ENCODE measurements at regions not wholly inside any gene's neighbourhood (a gene's known extent, or its start where the extent isn't known, plus 50 kb on each side); places are given as distances from the start of the nearest gene placed in this dataset.

- H3K4me1 ChIP-seq (replicated peaks): no peaks in the 10 kb centered on the region
- H3K36me3 ChIP-seq: no peaks in the 10 kb centered on the region
- H3K27ac ChIP-seq: no peak overlapping the region
- H3K27me3 ChIP-seq (replicated peaks): no peaks in the 10 kb centered on the region
- DNase-seq (ENCODE audit: low read depth in 1 of 2, low spot score in 2 of 2): no peak
- no peak overlapping the region for H3K4me3 ChIP-seq
- H3K9me3 ChIP-seq (replicated peaks): no peaks in the 10 kb centered on the region
These were observed 74.9 kb upstream of the NEUROD1 start for GRCh38 chr2:181755181-181755580.

- Histone ChIP-seq H3K4me3 (no peak overlapping the region), H3K36me3 (no peaks in the 10 kb centered on the region), H3K9me3 (replicated peaks) (no peaks in the 10 kb centered on the region), H3K27me3 (replicated peaks) (no peaks in the 10 kb centered on the region), H3K4me1 (replicated peaks) (no peaks in the 10 kb centered on the region), H3K27ac (no peak overlapping the region)
- DNase-seq (ENCODE audit: low read depth in 1 of 2, low spot score in 2 of 2): no peak
These were observed 80.2 kb upstream of the NEUROD1 start for GRCh38 chr2:181760521-181760920.

- H3K27me3 ChIP-seq (replicated peaks): no peaks in the 10 kb centered on the region
- H3K4me3 ChIP-seq: no peak overlapping the region
- no peaks in the 10 kb centered on the region for H3K9me3 ChIP-seq (replicated peaks)
- no peak overlapping the region for H3K27ac ChIP-seq
- no peaks in the 10 kb centered on the region for H3K36me3 ChIP-seq
- no peak for DNase-seq (ENCODE audit: low read depth in 1 of 2, low spot score in 2 of 2)
- no peaks in the 10 kb centered on the region for H3K4me1 ChIP-seq (replicated peaks)
These were observed 80.9 kb upstream of the NEUROD1 start for GRCh38 chr2:181761175-181761574.

GRCh38 chr2:181762000-181762399 lies 81.7 kb upstream of the NEUROD1 start:
- no peaks in the 10 kb centered on the region for H3K9me3 ChIP-seq (replicated peaks)
- DNase-seq (ENCODE audit: low read depth in 1 of 2, low spot score in 2 of 2): no peak
- H3K4me3 ChIP-seq: no peak overlapping the region
- H3K27ac ChIP-seq: no peak overlapping the region
- H3K36me3 ChIP-seq: no peaks in the 10 kb centered on the region
- no peaks in the 10 kb centered on the region for H3K27me3 ChIP-seq (replicated peaks)
- H3K4me1 ChIP-seq (replicated peaks): no peaks in the 10 kb centered on the region

GRCh38 chr2:181762848-181763247 lies 82.5 kb upstream of the NEUROD1 start:
- H3K27me3 ChIP-seq (replicated peaks): no peaks in the 10 kb centered on the region
- no peak overlapping the region for H3K4me3 ChIP-seq
- DNase-seq (ENCODE audit: low read depth in 1 of 2, low spot score in 2 of 2): no peak
- no peaks in the 10 kb centered on the region for H3K36me3 ChIP-seq
- no peaks in the 10 kb centered on the region for H3K9me3 ChIP-seq (replicated peaks)
- no peaks in the 10 kb centered on the region for H3K4me1 ChIP-seq (replicated peaks)
- H3K27ac ChIP-seq: no peak overlapping the region

- H3K4me3 ChIP-seq: no peak overlapping the region
- no peaks in the 10 kb centered on the region for H3K36me3 ChIP-seq
- no peaks in the 10 kb centered on the region for H3K27me3 ChIP-seq (replicated peaks)
- no peak overlapping the region for H3K27ac ChIP-seq
- no peak for DNase-seq (ENCODE audit: low read depth in 1 of 2, low spot score in 2 of 2)
- no peaks in the 10 kb centered on the region for H3K4me1 ChIP-seq (replicated peaks)
- H3K9me3 ChIP-seq (replicated peaks): no peaks in the 10 kb centered on the region
These were observed 83.1 kb upstream of the NEUROD1 start for GRCh38 chr2:181763423-181763822.

- Histone ChIP-seq H3K4me3 (no peak overlapping the region), H3K4me1 (replicated peaks) (no peaks in the 10 kb centered on the region), H3K36me3 (no peaks in the 10 kb centered on the region), H3K27me3 (replicated peaks) (no peaks in the 10 kb centered on the region), H3K27ac (no peak overlapping the region), H3K9me3 (replicated peaks) (no peaks in the 10 kb centered on the region)
- no peak for DNase-seq (ENCODE audit: low read depth in 1 of 2, low spot score in 2 of 2)
These were observed 84.0 kb upstream of the NEUROD1 start for GRCh38 chr2:181764095-181764963.

- Histone ChIP-seq H3K4me1 (replicated peaks) (no peaks in the 10 kb centered on the region), H3K27me3 (replicated peaks) (no peaks in the 10 kb centered on the region), H3K36me3 (no peaks in the 10 kb centered on the region), H3K4me3 (no peak overlapping the region), H3K9me3 (replicated peaks) (no peaks in the 10 kb centered on the region), H3K27ac (no peak overlapping the region)
- DNase-seq (ENCODE audit: low read depth in 1 of 2, low spot score in 2 of 2): no peak
These were observed 85.8 kb upstream of the NEUROD1 start for GRCh38 chr2:181766129-181766528.

- Histone ChIP-seq H3K9me3 (replicated peaks) (no peaks in the 10 kb centered on the region), H3K4me1 (replicated peaks) (peaks cover 8% of the 10 kb centered on the region), H3K27me3 (replicated peaks) (no peaks in the 10 kb centered on the region), H3K4me3 (no peak overlapping the region), H3K27ac (no peak overlapping the region), H3K36me3 (no peaks in the 10 kb centered on the region)
- no peak for DNase-seq (ENCODE audit: low read depth in 1 of 2, low spot score in 2 of 2)
These were observed 89.8 kb upstream of the NEUROD1 start for GRCh38 chr2:181770150-181770549.

- no peaks in the 10 kb centered on the region for H3K36me3 ChIP-seq
- no peak overlapping the region for H3K27ac ChIP-seq
- H3K27me3 ChIP-seq (replicated peaks): no peaks in the 10 kb centered on the region
- DNase-seq (ENCODE audit: low read depth in 1 of 2, low spot score in 2 of 2): no peak
- H3K4me3 ChIP-seq: no peak overlapping the region
- H3K4me1 ChIP-seq (replicated peaks): peaks cover 8% of the 10 kb centered on the region
- no peaks in the 10 kb centered on the region for H3K9me3 ChIP-seq (replicated peaks)
These were observed 91.0 kb upstream of the NEUROD1 start for GRCh38 chr2:181771356-181771755.

GRCh38 chr2:181772334-181772733 lies 92.0 kb upstream of the NEUROD1 start:
- H3K27me3 ChIP-seq (replicated peaks): no peaks in the 10 kb centered on the region
- no peak overlapping the region for H3K27ac ChIP-seq
- H3K9me3 ChIP-seq (replicated peaks): no peaks in the 10 kb centered on the region
- no peaks in the 10 kb centered on the region for H3K36me3 ChIP-seq
- peaks cover 8% of the 10 kb centered on the region for H3K4me1 ChIP-seq (replicated peaks)
- no peak overlapping the region for H3K4me3 ChIP-seq
- DNase-seq (ENCODE audit: low read depth in 1 of 2, low spot score in 2 of 2): no peak

- Histone ChIP-seq H3K4me1 (replicated peaks) (peaks cover 8% of the 10 kb centered on the region), H3K9me3 (replicated peaks) (no peaks in the 10 kb centered on the region), H3K4me3 (no peak overlapping the region), H3K27me3 (replicated peaks) (no peaks in the 10 kb centered on the region), H3K36me3 (no peaks in the 10 kb centered on the region), H3K27ac (no peak overlapping the region)
- DNase-seq (ENCODE audit: low read depth in 1 of 2, low spot score in 2 of 2): no peak
These were observed 92.5 kb upstream of the NEUROD1 start for GRCh38 chr2:181772777-181773176.

GRCh38 chr2:181774685-181775084 lies 94.4 kb upstream of the NEUROD1 start:
- H3K9me3 ChIP-seq (replicated peaks): no peaks in the 10 kb centered on the region
- no peaks in the 10 kb centered on the region for H3K27me3 ChIP-seq (replicated peaks)
- peaks cover 23% of the 10 kb centered on the region for H3K4me1 ChIP-seq (replicated peaks)
- no peak overlapping the region for H3K4me3 ChIP-seq
- no peaks in the 10 kb centered on the region for H3K36me3 ChIP-seq
- H3K27ac ChIP-seq: 0 out of 2 replicates have a peak overlapping the region, but pooled peaks have one; percentile 6
- no peak for DNase-seq (ENCODE audit: low read depth in 1 of 2, low spot score in 2 of 2)

GRCh38 chr2:181776336-181776735 lies 96.0 kb upstream of the NEUROD1 start:
- Histone ChIP-seq H3K9me3 (replicated peaks) (no peaks in the 10 kb centered on the region), H3K27me3 (replicated peaks) (no peaks in the 10 kb centered on the region), H3K4me1 (replicated peaks) (peaks cover 39% of the 10 kb centered on the region), H3K36me3 (no peaks in the 10 kb centered on the region), H3K27ac (no peak overlapping the region), H3K4me3 (no peak overlapping the region)
- DNase-seq (ENCODE audit: low read depth in 1 of 2, low spot score in 2 of 2): no peak

- no peaks in the 10 kb centered on the region for H3K9me3 ChIP-seq (replicated peaks)
- H3K27ac ChIP-seq: no peak overlapping the region
- H3K4me1 ChIP-seq (replicated peaks): peaks cover 45% of the 10 kb centered on the region
- no peak for DNase-seq (ENCODE audit: low read depth in 1 of 2, low spot score in 2 of 2)
- no peak overlapping the region for H3K4me3 ChIP-seq
- no peaks in the 10 kb centered on the region for H3K36me3 ChIP-seq
- no peaks in the 10 kb centered on the region for H3K27me3 ChIP-seq (replicated peaks)
These were observed 97.4 kb upstream of the NEUROD1 start for GRCh38 chr2:181777734-181778133.

Measured in SJSA1 (cell line).